ENCODE measurements at regions not wholly inside any gene's neighbourhood (a gene's known extent, or its start where the extent isn't known, plus 50 kb on each side); places are given as distances from the start of the nearest gene placed in this dataset.

DNA sequence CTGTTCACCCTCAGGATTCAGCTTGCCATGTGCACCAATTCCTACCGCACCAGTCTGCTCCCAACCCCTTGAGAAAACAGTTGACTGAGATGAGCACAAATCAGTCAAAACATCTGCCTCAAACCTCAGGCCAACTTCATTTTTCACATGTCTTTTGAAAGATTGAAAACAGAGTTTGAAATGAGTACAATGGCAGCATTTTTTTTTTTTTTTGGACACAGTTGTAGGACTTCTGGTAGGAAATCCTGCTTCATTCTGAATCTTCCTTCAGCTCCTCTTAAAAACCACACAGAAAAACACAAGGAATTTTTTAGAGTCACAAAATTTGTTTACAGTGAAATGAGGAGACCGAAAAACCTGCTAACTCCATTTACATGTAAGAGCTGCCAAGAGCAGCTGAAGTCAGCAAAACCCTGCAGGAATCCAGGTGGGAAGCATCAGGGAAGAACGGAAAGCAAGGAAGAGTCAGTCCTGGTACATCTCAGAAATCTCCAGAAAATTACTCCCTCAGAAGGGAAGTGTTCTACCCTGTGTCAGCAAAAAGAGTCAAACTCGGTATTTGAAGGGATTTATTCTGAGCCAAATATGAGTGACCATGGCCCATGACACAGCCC, 100.3 kb upstream of the TMTC1 start:
- peaks cover 21% of the 10 kb centered on the region for H3K9me3 Mint-ChIP-seq
- no peak overlapping the region for H3K4me3 Mint-ChIP-seq

DNA sequence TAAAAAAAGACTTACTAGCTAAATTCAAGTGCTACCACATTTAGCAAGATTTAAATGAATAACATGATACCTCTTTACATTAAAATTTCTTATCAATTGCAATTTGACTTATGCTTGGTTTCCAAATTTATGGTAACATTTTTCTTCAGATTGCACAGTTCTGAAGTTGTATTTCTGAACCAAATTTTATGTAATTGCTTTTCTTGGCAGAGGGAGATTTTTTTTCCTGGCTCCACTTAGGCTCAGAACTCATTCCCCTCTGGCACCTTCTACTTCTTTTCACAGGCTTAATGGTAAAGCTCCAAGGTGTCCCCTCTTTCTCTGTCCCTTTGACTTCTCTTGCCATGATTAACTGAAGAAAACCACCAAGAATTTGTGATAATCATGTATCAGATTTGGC, 99.8 kb upstream of the TMTC1 start:
- no peak for DNase-seq (ENCODE audit: low spot score in 2 of 2, unreplicated experiment in 2 of 2)
- Mint-ChIP-seq H3K4me1 (no peaks in the 10 kb centered on the region), H3K9me3 (peaks cover 21% of the 10 kb centered on the region), H3K4me3 (no peak overlapping the region), H3K27ac (no peak overlapping the region), H3K36me3 (peaks cover 1% of the 10 kb centered on the region), H3K27me3 (ENCODE audit: low read depth) (no peaks in the 10 kb centered on the region)
- TF ChIP-seq, protein P1, sequence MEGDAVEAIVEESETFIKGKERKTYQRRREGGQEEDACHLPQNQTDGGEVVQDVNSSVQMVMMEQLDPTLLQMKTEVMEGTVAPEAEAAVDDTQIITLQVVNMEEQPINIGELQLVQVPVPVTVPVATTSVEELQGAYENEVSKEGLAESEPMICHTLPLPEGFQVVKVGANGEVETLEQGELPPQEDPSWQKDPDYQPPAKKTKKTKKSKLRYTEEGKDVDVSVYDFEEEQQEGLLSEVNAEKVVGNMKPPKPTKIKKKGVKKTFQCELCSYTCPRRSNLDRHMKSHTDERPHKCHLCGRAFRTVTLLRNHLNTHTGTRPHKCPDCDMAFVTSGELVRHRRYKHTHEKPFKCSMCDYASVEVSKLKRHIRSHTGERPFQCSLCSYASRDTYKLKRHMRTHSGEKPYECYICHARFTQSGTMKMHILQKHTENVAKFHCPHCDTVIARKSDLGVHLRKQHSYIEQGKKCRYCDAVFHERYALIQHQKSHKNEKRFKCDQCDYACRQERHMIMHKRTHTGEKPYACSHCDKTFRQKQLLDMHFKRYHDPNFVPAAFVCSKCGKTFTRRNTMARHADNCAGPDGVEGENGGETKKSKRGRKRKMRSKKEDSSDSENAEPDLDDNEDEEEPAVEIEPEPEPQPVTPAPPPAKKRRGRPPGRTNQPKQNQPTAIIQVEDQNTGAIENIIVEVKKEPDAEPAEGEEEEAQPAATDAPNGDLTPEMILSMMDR (IDR thresholded peaks at IDR 0.05; ENCODE audit: unreplicated experiment), result no peak

More for the DNA sequence above, 100.3 kb upstream of the TMTC1 start:
- Mint-ChIP-seq H3K4me1 (no peaks in the 10 kb centered on the region), H3K27ac (no peak overlapping the region), H3K36me3 (peaks cover 1% of the 10 kb centered on the region), H3K27me3 (ENCODE audit: low read depth) (no peaks in the 10 kb centered on the region)
- DNase-seq (ENCODE audit: low spot score in 2 of 2, unreplicated experiment in 2 of 2), result no peak
- TF ChIP-seq, protein P1 (IDR thresholded peaks at IDR 0.05; ENCODE audit: unreplicated experiment), result no peak

- TF ChIP-seq, protein P1 (IDR thresholded peaks at IDR 0.05; ENCODE audit: unreplicated experiment), result no peak
- Mint-ChIP-seq H3K9me3 (peaks cover 24% of the 10 kb centered on the region), H3K27me3 (ENCODE audit: low read depth) (no peaks in the 10 kb centered on the region), H3K4me1 (no peaks in the 10 kb centered on the region), H3K27ac (no peak overlapping the region), H3K4me3 (no peak overlapping the region), H3K36me3 (peaks cover 1% of the 10 kb centered on the region)
- no peak for DNase-seq (ENCODE audit: low spot score in 2 of 2, unreplicated experiment in 2 of 2)
Observed at GRCh38 chr12:29882846-29883245, 99.1 kb upstream of the TMTC1 start.

- TF ChIP-seq, protein P1 (IDR thresholded peaks at IDR 0.05; ENCODE audit: unreplicated experiment), result no peak
Observed at GRCh38 chr12:29880987-29881386, 97.2 kb upstream of the TMTC1 start.

GRCh38 chr12:29879606-29880308, 96.0 kb upstream of the TMTC1 start:
- Mint-ChIP-seq H3K4me1 (no peaks in the 10 kb centered on the region), H3K4me3 (no peak overlapping the region), H3K27ac (no peak overlapping the region), H3K27me3 (ENCODE audit: low read depth) (no peaks in the 10 kb centered on the region), H3K9me3 (peaks cover 35% of the 10 kb centered on the region), H3K36me3 (peaks cover 1% of the 10 kb centered on the region)
- TF ChIP-seq, protein P1 (IDR thresholded peaks at IDR 0.05; ENCODE audit: unreplicated experiment), result no peak
- no peak for DNase-seq (ENCODE audit: low spot score in 2 of 2, unreplicated experiment in 2 of 2)

More at GRCh38 chr12:29880987-29881386, 97.2 kb upstream of the TMTC1 start:
- Mint-ChIP-seq H3K4me3 (no peak overlapping the region), H3K27ac (no peak overlapping the region), H3K9me3 (peaks cover 40% of the 10 kb centered on the region), H3K4me1 (no peaks in the 10 kb centered on the region), H3K36me3 (peaks cover 1% of the 10 kb centered on the region), H3K27me3 (ENCODE audit: low read depth) (no peaks in the 10 kb centered on the region)
- DNase-seq (ENCODE audit: low spot score in 2 of 2, unreplicated experiment in 2 of 2), result no peak

Data from mesothelial cell of epicardium (in vitro differentiated cells).